GM21786 (cell line): ENCODE measurements at regions not wholly inside any gene's neighbourhood (a gene's known extent, or its start where the extent isn't known, plus 50 kb on each side); places are given as distances from the start of the nearest gene placed in this dataset.
"Not testable (repeated sequence)": the region's sequence is repeated elsewhere in the genome, so short reads cannot be mapped to it uniquely, and the experiment has no call there.

Experiments
- ATAC-seq: cut with Tn5 transposase; IDR thresholded peaks from one replicate; pipeline ENCODE4 v1.9.1; 2021; ENCODE audit not compliant: unreplicated experiment

- no peak for ATAC-seq
Observed at GRCh38 chr14:97946641-97947040, 1149.5 kb downstream of the VRK1 start.

GRCh38 chr14:97948841-97949240, 1151.7 kb downstream of the VRK1 start:
- no peak for ATAC-seq

DNA sequence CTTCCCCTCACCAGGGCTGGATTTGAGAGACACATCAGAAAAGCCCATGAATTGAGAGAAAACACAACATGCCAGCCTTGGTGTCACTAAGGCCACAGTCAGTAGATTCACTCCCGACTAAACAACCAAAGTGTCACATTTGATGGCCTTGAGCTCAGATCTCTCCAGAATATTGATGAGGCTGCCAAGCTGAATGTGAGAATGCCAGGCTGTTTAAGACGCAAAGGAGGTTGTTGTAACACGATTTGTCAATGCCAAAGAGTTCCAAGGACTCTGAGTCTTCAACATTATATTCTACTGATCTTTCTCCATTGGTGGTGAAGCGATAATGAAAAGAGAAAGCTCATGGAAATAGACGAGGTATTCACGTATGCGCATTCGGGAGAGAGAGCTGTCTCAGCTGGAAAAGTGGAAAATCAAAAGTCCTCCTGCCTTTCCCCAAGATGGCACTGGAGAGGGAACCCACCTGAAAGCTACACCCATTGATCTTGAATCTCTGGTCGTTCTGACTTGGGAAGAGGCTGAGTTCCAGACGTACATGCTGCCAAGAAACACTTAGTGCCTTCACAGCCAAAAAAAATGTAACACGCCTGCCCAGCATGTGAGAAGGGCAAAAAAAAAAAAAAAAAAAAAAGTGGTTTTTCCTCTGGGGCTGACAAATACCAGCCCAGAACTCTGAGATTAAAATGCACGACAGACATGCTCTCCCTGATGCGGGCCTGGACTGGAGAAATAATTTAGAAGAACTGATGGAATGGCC, 1159.6 kb downstream of the VRK1 start:
- ATAC-seq: no peak

DNA sequence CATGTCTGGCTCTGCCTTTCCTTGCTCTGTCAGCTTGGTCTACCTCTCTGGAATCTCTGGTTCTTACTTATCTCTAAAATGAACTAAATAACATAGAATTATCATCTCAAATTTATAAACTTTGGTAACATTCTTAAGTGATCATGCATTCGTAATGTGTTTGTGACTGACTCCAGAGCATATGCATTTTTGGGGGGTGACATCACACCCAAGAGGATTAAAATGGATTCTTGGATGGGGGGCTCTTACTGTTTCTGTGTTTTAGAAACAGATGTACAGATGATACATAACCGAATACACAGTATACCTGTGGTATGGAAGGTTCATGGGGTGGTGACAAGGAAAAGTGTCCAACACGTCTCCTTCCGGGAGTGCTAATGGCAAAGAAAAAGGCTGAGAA, 1162.1 kb downstream of the VRK1 start:
- no peak for ATAC-seq

DNA sequence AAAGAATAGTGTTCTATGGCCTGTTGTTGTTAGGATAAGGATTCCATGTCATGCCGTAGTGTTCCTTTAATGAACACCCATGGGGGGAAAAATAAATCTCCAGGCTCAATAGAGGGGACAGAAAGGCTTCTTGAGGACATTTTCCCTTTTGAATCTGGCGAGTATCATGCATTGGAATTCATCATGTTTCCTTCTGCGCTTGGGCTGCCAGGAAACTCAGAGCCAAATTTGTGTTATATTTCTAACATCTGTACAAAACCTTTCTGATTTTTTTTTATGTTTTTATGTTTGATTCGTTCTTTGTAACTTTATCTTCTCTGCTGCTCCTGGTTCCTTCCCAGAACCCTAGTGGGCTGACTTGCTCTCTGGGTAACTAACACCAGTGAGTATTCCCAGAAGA, 1163.3 kb downstream of the VRK1 start:
- ATAC-seq: no peak

DNA sequence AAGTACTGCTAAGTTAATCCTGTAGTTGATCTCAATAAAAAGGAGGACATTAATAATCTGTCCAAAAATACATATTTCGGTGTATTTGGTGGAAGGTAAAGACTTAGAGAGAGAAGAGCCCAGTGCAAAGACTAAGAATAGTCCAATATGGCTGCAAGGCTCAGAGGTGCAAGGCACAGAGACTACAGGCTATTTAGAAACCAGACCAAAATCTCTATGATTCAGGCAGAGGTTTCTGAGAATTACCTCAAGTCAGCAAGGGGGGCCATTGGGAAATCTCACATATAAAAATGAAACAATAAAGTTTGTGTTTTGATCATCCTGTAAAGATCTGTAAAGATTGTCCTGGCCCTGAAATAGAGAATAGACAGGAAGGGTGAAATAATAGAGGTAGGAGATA, 1173.0 kb downstream of the VRK1 start:
- ATAC-seq: no peak

- ATAC-seq: no peak
Observed at GRCh38 chr14:97975216-97975615, 1178.0 kb downstream of the VRK1 start.

GRCh38 chr14:97975962-97976361, 1178.8 kb downstream of the VRK1 start:
- ATAC-seq: no peak

DNA sequence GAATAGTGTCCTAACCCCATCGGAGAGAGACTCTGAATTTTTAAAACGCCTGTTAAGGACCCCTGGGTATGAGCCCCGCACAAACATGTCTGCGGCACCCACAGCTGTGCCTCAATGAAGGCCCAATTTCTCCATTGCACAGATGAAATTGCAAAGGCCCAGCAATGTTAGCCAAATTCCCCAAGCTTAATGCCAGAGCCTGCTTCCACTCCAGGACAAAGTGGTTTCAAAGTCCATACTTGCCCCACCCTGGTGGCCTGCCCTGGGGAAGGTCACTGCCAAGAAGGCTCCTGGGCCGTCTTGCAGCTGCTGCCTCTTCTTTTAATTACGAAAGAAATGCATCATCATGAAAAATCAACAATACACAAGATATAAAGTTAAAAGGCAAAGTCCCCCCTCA, 1179.7 kb downstream of the VRK1 start:
- no peak for ATAC-seq

- no peak for ATAC-seq
Observed at GRCh38 chr14:97977651-97978261, 1180.6 kb downstream of the VRK1 start.

DNA sequence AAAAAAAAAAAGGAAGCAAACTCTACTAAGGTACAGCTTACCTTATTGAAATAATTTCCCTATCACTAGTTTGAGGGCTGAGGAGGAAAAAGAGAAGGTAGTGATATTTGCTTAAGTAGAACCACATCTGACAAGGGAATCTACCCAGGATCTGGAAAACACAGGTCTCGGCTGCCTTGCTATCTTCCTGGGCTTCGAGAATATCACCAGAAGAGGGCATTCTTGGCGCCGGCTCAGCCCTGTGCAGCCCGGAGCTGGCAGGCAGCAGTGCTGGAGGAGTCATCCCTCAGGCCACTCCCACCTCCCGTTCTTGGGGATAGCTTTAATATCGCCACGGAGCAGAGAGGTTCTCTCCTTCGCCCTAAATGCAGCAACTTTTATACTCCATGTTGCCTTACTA, 1181.2 kb downstream of the VRK1 start:
- ATAC-seq: no peak

- ATAC-seq: no peak
Observed at GRCh38 chr14:97993508-97994019, 1196.4 kb downstream of the VRK1 start.

DNA sequence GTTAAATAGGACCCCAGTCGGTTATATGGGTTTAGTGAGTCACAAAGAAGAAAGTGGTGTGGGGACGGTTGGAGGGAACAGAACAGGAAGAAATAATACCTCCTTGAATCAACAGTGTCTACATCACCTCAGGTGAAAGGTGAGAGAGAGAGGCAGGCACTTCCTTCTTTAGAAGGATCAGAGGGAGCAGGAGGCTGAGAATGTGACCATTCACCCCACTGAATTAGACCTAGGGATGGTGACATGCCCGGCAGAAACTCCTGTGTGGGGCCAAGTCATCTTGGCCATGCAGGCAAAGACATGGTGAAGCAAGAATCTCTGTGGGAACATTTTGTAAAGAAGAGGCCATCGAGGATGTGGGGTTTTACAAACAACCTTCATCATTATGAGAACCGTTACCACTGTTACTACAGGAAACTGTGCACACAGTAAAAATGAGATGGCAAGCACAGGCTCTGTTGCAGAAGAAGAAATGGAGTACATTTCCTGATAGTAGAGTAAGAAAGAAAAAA, 1196.9 kb downstream of the VRK1 start:
- ATAC-seq: no peak

DNA sequence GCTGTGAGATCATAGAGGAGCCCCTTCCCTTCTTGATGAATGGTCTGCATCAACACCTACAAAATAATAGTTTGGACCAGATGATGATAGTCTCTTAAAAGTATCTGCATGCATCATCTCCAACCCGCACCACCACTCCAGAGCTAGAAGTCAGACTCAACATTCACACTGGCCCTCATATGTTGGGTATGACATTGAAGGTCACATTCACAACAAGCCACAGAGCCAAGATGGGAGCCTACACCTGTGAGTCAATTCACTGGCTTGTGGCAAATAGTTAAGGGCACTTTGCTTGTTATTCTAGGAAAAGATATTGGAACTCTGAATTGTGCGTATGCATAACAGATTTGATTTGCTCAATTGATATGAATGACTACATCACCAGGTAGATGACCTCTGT, 1197.9 kb downstream of the VRK1 start:
- ATAC-seq: no peak

DNA sequence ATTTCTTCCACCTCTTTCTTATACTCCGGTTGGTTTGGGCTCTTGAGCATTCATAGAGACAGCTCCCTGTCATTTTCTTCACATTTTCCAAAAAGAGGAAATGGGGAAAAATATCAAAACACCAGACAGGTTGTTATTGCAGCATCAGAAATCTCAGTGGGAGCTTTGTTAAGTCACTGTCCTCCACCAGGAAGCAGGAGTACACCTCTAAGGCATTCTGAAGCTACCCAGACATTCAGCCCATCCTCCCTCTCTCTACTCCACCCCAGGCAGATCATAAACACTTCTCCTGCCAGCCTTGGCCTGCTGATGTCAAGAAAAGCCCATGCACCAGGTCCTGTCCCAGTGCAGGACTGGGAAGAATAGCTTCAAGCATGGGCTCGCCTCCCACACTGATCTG, 1198.3 kb downstream of the VRK1 start:
- ATAC-seq: no peak

DNA sequence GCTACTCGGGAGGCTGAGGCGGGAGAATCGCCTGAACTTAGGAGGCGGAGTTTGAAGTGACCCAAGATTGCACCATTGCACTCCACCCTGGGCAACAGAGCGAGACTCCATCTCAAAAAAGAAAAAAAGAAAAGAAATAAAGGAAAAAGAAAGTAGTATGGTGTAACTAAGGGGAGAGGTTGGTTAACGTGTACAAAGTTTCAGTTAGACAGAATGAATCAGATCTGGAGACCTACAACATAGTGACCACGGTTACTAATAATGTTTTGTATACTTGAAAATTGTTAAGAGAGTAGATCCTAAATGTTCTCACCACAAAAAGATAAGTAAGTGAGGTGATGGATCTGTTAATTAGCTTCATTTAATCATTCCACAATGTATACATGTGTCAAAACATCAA, 1208.8 kb downstream of the VRK1 start:
- no peak for ATAC-seq

DNA sequence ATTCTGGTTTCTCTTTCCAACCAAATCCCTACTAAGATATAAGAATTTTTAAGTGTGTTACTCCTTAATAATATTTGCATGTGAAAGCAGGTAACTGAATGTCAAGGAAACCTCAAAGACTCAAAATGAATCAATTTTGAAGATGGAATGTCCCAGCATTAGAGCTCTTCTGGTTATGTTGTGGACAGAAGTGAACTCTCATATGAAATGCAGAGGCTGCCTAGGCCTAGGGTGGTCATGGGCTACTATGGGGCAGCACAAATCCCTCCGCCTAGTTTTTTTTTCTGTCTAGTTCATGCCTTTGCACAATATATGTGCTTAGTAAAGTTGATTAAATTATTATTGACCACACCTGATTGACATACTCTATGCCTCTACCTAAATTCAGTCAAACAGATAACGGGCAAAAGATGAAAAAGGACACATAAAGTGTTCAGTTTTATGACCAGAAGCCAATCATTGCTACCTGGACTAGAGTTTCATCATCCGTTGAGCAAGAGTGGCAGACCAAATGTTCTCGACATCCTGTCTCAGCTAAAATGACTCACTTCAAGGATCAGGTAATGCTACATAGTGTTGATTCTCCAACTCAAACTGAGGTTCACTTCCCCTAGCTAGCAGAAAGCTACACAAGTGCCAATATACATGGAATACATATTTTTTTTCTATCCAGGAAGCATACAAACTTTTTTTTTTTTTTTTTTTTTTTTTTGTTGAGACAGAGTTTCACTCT, 1211.4 kb downstream of the VRK1 start:
- no peak for ATAC-seq

- not testable (repeated sequence) for ATAC-seq
Observed at GRCh38 chr14:98009177-98009576, 1212.0 kb downstream of the VRK1 start.

DNA sequence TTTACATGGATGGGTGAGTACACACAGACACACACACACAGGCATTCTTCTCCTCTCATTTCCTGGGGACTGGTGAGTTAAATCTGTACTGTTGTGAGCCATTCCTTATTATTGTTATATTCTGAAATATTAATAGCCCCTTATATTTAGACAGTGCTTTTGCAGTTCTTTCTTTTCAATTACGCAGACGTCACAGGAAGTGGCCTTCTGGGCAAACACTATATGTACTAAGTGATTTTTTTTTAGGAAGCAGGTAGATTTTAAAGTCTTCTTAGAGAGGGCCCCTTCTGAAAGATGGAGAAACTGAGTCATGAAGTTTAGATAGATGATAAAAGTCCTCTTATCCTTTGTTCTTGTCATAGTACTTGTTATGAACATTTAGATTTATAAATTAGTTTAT, 1213.6 kb downstream of the VRK1 start:
- ATAC-seq: no peak

DNA sequence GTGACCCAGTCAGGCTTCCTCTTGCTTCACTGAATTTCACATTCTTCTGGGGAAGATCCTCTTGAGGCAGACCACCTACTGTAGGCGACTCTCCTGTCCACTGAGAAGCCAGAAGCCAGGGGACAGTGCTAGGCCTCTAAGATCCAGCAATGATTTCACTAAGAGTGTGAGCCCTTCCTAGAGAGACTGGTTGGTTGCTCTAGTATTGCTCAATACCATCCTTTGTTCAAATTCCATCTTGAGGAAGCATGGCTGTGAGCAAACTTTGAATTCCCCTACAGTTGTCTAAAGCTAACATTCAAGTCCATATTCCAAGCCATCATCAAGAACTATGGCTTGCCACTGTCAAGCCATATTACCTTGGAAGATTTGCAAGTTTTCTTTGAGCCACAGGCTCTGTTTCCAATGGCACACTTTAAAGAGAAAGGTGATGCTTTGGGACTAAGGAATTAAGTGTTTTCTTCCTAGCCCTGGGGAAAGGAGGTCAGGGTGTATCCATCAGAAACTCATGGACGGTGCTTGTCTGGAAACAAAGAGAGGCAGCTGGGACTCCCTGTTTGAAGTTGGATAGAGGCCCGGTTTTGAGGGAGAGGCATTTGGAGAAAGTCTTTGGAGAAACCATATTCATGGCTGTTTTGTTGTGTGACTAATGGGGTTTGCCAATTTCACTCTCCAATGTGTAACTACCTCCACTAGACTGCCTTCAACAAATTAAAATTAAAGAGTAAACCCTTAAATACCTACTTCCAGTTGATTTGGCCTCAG, 1217.9 kb downstream of the VRK1 start:
- no peak for ATAC-seq

DNA sequence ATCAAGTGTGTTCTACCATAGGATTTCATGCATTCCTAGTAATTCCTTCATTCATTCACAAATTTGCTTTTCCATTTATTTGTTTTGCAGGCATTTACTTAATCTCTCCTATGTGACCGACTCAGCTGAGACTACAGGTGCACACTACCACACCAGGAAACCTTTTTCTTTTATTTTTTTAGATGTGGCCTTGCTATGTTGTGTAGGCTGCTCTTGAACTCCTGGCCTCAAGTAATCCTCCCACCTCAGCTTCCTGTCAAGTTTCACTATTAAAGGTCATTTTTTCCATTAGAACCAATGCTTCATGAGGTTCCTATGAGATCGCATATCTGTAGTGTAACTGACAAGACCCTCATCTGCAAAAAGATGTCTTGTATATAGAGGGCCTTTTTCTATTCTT, 1218.7 kb downstream of the VRK1 start:
- ATAC-seq: no peak
